ENCODE measurements at regions not wholly inside any gene's neighbourhood (a gene's known extent, or its start where the extent isn't known, plus 50 kb on each side); places are given as distances from the start of the nearest gene placed in this dataset.
A peak's percentile ranks its signal among the peaks of the same experiment; 100 is the strongest.

DNA sequence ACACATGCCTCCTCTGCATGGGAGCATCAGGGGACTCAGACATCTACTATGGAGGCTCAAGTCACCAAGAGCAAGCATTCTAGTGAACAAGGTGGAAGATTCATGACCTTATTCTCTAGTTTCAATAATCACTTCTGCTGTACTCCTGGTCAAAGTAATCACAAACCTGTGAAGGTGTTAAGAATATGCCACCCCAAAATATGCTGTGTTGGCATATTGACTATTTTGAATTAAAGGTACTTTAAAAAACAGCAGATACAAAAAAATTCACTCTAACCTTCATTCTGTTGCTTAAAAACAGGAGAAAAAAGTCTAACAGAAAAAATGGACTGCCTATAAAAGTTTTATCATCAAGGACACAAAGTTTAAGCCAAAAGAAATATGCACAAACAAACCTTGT, 607.8 kb upstream of the TYRP1 start:
- no peak for DNase-seq

DNA sequence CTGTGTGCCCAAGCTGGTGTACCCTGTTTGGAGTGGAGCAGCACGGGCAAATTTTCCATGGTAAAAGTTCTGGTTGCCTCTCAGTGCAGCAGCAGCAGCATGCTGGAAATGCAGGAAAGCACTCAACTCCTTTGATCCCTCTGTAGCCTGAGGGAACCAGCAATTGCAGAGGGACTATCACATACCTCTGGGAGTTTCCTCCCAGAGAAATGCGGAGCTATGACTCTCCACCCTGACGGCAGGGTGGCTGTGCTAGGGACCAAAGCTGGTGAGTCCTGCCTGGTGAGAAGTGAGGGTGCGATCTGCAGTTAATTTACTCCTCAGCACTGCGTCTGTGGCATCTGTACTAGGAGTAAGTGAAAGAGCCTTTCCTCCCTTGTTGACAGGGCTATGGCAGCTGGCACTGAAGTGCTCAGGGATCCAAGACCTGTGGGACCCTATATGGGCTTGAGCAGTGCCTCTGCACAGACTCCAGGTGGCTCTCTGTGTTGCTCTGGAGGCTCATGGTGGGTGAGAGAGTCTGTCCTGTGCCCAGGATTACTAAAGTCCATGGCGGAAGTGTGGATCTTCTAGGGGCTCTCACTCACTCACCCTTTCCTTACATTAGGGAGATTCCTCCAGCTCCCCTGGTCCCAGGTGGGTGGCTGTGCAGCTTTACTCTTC, 601.2 kb upstream of the TYRP1 start:
- no peak for DNase-seq

DNA sequence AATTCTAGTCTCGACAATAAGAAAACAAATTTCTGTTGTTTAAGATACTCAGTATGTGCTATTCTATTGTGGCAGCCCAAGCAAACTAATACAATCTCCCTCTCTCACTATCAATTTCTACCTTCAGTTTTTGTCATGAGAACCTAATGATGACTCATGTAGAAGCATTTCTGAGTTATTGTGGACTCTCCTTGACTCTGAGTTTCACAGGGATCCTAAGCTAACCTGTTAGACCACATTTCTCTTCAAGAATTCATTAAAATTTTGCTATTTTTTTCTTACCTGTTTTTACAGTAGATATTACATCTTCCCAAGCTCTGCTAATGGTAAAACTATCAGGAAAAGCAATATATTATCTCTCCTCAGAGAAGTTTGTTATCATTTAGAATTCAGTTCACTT, 599.1 kb upstream of the TYRP1 start:
- DNase-seq = no peak

DNA sequence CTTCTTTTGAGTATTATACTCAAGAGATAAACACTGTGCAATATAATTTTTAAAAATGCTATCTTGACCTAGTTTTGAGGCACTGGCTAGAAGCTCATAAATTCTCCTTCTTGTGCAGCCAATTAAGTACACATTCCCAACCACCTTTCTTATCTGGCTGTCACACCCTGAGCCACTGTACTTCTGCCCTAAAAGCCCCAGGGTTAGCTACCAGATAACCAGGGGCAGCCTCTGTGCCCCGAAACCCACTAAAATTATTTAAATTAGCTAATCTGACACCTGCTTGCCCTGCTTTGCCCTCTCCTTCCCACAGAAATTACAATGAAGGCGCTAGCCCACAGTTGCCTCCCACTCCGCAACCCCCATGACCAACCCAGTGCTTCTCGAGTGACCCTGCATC, 597.3 kb upstream of the TYRP1 start:
- DNase-seq = no peak

DNA sequence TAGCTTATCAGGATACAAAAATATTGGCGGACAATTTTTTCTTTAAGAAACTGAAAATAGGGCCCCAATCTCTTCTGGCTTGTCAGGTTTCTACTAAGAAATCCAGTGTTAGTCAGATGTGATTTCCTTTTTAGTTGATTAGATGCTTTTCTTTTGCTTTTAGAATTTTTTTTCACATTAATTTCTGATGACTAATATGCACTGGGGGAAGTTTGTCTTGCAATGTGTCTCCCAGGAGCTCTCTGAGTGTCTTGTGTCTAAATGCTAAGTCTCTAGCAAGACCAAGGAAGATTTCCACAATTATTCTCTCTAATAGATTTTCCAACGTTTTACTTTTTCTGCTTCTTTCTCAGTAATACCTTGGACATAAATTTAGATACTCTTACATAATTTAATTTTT, 559.8 kb upstream of the TYRP1 start:
- DNase-seq = no peak

DNA sequence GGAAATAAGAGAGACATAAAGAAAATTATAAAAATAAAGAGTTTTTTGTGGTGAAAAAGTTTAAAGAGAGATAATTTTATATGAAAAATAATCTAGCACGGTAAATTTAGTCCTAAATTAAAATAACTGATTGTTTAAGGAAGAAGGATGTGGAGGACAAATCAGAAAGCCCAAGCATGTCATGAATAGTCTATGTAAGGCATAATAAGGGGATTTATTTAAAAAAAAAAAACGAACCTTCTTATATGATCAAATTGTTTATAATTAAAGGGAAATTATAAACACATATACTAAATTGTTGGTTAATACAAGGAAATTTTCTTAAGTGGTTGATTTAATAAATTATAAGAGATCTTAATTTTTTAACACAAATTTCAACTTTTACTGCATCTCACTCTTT, 551.8 kb upstream of the TYRP1 start:
- no peak for DNase-seq

DNA sequence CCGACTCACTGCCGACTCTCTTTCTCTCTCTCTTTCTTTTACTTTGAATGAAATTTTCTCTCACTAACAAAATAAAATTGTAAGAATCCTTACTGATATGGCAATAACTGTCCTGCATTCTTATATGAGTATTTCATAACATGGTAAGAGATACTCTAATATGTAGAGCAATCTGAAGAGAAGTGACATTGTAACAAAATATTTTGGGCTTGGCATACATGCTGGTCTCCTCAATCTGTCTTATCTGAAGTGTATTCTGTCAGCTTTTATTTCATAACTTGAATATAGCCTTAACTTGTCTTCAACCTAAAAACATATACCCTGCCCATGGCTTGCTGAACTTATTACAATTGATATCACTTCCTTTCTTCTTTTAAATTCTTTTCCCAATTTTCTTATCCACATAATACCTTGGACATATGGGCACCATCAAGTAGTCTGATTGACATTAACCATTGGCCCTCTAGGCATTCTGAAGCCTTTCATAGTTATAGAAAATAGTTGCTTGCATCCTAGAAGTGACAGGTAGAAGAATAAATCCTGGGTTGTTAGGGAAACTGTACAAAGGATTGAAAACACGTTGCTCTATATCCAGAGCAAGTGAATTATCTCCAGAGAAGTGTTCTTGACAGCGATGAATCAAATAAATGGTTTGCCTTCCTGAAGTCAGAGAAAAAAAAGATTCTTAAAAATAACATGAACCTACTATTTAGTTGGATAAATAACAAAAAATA, 537.6 kb upstream of the TYRP1 start:
- no peak for DNase-seq

DNA sequence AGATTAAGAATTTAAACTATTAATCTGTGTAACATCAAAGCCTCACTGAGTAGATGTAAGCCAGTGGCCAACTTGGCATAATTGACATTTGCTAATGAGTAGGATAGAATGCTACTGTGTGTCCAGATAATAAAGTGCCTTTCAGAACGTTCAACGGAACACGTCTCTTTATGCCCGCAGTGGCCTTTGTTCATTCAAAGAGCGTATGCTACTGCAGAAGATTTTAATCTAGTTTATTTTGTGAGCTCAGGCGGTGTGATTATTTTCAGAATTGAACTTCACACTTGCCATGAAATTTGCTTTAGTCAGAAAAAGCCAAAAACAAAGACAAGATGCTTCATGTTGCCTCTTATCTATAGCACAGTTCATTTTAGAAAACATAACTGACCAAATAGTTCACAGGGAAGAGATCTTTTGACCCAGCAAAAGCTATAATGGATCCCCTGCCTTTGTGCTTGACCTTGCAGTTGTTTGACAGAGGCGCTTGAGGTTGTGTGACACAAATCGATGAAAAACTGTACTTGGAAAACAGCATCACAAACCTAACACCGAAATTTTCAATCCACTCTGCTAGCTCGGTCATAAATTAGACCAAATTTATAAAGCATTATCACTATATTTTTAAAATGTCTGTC, 530.9 kb upstream of the TYRP1 start:
- peak in 5 of 58 donors; percentile 0 to 50 (median 29) for DNase-seq

DNA sequence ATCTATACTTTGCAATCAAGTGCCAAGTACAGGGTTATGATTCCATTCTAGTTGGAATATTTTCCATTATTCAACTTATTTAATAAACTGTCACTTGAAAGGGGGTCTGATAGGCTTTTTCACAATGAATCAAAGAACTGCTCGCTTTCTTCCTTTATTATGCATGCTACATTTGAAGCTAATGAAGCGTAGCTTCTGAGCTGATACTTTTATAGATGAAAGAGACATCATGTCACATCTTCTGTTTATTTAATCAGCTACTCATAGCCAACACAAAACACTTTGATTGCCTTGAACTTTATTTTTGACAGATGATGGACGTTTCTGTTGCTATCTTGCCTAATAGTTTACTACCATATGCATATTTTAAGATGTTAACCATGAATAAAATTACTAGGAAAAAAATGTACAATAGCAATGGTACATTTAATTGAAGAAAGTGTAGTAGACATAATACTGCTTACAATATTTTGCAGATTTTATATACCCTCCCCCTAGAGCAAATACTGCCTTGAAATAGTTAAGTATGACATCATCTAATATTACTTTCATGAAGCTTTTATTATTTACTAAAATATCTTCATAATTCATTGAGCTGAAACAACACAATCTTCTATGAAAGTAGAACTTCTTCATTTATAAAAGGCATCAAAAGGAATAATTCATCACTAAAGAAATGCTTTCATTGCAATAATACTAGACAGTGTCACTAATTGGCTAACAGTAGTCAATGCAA, 529.3 kb upstream of the TYRP1 start:
- DNase-seq = no peak

DNA sequence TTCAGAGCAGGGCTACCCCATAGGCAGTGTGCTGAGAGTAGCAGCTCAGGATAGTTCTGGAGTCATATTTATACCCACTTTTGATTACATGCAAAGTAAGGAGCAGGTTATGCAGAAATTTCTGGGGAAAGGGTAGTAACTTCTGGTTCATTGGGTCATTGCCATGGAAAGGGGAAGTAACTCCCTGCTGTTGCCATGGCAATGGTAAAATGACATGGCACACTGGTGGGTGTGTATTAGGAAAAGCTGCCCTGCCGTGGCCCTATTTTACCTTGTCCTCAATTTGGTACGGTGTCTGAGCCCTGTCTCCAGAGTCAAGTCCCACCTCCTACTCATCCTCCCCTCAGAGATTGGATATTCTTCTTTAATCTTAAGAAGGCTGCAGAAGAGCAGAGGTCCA, 526.7 kb upstream of the TYRP1 start:
- no peak for DNase-seq

DNA sequence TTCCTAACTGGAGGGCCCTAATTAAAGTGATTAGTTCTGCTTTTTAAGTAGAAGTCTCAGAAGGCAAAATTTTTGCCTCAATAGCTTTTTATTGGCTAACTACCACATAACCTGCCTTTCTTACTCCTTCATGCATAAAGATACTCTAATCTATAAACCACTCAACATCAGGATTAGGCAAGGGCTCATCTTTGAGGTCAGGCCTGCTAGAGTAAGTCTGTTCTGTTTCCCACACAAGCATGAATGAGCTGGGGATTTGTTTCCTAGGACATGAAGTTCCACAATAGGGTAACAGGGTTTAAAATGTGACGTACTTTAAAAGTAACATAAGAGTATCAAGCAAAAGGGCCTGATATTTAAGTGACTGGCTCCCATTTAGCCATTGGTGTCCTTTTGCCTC, 522.7 kb upstream of the TYRP1 start:
- no peak for DNase-seq

DNA sequence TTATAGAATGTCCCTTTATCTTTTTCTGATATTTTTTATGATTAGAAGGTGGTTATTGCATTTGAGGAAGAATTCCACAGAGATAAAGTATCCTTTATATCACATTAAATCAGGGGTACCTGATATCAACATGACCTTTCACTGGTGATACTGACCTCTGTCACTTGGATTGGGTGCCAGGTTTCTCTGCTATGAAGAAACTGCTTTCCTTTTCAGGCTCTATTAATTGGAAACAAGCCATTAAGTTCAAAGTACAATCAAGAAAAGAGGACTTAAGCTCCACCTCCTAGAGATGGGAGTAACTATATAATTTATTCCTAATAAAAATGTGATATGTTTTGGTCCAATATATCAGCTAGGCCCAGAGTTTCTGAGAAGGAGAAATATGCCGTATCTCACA, 514.6 kb upstream of the TYRP1 start:
- DNase-seq = no peak

DNA sequence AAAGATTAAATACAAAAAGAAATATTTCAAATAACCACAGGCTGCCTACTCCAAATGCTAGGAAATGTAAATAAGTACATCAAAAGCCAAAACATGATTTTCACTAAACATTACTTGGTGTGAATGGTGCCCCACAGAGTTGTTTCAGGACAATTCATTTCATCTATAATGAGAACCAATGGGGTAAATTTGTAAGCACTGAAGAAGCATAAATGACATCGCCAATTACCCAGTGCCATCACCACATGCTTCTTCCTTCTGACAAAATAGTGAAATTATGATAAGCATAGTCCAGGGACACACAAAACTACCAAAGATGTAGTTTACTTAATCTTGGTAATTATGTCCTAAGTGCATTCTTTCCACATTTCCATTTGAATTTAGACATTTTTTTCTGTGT, 510.4 kb upstream of the TYRP1 start:
- no peak for DNase-seq

DNA sequence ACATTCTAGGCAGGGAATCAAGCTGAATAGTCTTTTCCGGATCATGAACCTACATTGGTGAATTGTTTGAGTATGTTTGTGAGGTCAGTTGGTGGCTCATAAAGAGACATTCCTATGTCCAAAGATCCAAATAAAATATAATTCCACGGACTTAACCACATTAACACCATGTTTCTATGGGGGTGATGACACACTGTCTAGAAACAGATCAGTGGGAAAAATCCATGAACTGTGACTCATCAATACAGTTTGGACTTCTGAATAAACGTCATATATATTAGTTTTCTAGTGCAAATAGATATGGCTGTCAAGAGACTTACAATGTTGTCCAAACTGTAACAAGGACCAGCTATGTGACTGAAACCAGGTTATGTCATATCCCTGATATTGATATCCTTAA, 509.9 kb upstream of the TYRP1 start:
- DNase-seq = no peak

DNA sequence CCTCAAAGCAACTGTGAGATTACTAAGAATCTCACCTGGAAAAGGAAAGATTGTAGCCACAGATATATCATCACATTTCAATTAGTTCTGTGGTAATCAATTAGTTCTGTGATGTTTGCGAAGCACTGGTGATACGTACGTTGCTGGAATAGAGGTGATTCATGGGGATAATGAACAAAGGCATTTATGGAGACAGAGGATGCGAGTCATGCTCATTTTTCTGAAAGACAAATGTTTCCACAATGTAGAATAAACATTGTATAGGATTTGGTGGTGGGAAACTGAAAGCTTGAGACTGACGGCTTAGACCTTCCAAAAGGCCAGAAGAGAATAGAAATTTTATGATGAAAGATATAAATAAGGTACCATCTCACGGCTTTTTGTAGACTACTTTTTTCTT, 507.3 kb upstream of the TYRP1 start:
- DNase-seq = no peak

DNA sequence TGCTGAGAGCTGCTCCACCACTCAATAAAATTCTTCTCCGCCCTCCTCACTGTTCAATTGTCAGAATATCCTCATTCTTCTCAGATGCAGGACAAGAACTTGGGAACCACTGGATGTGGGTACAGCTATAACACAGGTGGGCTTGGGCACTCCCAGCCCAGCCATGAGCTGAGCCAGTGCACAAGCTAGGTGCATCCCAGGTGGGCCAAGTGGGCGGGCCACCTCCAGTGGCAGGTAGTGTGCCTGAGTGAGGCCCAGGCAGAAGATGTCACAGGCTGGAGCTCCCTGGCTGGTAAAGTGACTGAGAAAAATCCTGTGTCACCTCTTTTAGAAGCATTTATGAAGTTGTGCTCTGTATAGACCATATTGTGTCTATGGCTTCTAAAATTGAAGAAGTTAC, 501.6 kb upstream of the TYRP1 start:
- no peak for DNase-seq

DNA sequence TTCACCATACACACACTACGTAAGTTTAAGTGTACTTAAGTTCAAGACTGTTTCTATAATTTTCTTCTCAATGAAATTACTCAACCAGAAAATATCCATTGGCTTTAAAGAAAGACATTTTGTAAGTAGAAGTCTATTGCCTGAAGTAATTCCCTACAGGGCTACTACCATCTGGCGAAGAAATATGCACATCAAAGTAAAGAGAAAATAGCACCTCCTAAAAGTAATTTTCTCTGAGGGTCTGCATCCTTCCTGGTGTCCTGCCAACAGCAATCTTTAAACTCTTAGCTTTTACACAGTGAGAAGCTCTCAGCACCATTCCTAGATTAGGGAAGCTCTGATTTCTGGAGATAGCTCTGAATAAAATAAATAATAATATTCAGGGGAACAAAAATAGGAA, 498.5 kb upstream of the TYRP1 start:
- DNase-seq = no peak

DNA sequence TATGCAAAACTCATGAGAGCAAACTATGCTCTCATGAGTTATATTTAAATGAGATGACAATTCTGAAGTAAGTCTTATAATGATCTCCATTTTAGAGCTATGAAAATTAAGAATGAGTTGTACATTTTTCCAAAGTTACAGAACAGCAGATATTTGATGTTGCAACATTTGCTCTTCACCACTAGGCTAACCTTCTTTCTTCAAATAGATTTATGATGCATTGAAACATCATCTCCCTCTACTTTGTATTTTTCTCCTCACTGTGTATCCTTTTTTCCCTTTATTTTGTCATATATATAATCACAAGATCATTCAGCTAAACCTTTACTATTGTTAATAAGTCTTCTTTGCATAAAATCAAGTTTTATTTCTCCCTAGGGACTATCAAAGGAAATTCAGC, 497.7 kb upstream of the TYRP1 start:
- DNase-seq = no peak

DNA sequence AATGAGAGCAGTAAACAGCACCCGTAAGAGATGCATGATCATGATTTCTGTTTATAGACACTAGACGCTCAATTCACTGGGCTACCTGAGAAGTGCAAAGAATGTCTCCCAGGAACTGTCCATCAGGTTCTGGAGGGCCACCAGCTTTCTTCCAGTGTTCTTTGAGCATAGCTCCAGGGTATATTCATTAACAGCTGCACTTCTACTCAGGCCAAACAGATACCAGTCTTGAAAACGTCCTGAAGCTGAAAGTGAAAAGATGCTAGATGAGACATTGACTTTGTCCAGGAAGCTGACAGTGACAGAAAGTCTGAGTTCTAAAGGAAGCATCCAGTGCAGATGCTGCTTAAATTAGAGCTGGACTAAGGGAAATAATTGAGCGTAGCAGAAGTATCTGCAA, 488.7 kb upstream of the TYRP1 start:
- DNase-seq = no peak

DNA sequence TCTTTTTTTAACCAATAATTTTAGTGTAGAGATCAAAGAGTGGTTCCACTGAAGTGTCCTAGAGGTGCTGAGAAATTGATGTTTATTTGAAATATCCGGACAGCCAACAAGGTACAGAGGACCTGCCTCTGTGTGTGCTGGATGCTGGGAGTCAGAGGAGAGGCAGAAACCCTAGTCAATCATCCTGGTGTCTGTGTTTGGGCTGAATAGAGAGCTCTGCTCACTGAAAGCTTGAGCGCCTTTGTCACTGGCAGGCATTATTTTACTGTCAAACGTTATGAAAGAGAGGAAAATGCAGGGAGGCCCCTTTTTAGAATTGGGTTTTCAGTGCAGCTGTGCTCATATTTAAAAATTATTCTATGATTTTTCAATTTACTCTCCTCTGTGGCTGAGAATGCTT, 480.3 kb upstream of the TYRP1 start:
- DNase-seq = peak in 1 of 58 donors; percentile 1

DNA sequence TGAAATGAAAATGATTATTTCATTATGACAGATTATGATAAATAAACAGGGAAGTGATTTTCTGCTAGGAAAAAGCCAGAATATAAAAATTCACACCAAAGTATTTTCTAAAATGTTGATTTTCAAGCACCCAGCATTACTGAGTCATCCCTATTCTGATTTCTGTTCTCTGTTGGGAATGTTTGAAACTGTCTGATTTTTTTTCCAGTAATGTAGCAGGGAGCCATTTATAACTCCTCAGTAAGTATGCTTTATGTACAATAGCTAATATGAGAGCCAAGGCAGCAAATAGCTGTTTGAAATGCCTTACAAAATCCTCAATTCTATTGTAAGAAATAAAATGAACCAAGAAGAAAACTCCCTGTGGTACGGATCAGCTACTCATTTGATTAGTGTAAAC, 471.7 kb upstream of the TYRP1 start:
- DNase-seq = no peak

DNA sequence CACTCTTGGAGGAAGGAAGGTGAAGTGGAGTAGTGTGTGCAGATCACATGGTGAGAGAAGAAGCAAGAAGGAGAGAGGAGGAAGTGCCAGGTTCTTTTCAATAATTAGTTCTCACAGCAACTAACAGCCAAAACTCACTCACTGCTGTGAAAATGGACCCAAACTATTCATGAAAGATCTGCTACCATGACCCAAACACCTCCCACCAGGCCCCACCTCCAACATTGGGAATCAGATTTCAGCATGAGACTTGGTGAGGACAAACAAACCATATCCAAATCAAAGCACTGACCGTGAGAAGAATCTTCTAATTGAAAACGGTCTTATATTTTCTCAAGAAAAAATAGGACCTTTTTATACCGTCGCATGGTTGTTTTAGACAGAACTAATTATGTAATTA, 468.7 kb upstream of the TYRP1 start:
- DNase-seq = no peak

All from anterior cingulate cortex (tissue), 58 donors.